Nephron (organoid): ENCODE measurements at regions not wholly inside any gene's neighbourhood (a gene's known extent, or its start where the extent isn't known, plus 50 kb on each side); places are given as distances from the start of the nearest gene placed in this dataset.
"Not testable (repeated sequence)": the region's sequence is repeated elsewhere in the genome, so short reads cannot be mapped to it uniquely, and the experiment has no call there.

Source experiments
- H3K27ac Mint-ChIP-seq, 3 experiments: 2 replicates each; pipeline ENCODE4 v1.8.0; 2020; ENCODE audit warnings: mixed read lengths in 3 of 3, mild to moderate bottlenecking in 2 of 3, moderate library complexity in 1 of 3
- H3K27me3 Mint-ChIP-seq: 2 replicates; pipeline ENCODE4 v1.8.0; 2021; ENCODE audit warnings: low read depth, mild to moderate bottlenecking, moderate library complexity, mixed read lengths
- H3K36me3 Mint-ChIP-seq: 2 replicates; pipeline ENCODE4 v1.8.0; 2020; ENCODE audit warnings: low read depth, mixed read lengths
- H3K4me1 Mint-ChIP-seq: 2 replicates; pipeline ENCODE4 v1.8.0; 2020; ENCODE audit warnings: mixed read lengths
- H3K4me3 Mint-ChIP-seq, 3 experiments: 2 replicates each; pipeline ENCODE4 v1.8.0; 2020; ENCODE audit warnings: mild to moderate bottlenecking in 3 of 3, mixed read lengths in 3 of 3, moderate library complexity in 2 of 3
- H3K9me3 Mint-ChIP-seq: 2 replicates; pipeline ENCODE4 v1.8.0; 2020; ENCODE audit warnings: mixed read lengths
- TF ChIP-seq, protein P1 (sequence below), 3 experiments: fragments of 200-600 bp; sonication (generic); IDR thresholded peaks; one replicate each; pipeline ENCODE4 v1.5.0; 2021; ENCODE audit warnings: antibody characterized with exemption in 3 of 3; ENCODE audit not compliant: unreplicated experiment in 3 of 3

DNA sequence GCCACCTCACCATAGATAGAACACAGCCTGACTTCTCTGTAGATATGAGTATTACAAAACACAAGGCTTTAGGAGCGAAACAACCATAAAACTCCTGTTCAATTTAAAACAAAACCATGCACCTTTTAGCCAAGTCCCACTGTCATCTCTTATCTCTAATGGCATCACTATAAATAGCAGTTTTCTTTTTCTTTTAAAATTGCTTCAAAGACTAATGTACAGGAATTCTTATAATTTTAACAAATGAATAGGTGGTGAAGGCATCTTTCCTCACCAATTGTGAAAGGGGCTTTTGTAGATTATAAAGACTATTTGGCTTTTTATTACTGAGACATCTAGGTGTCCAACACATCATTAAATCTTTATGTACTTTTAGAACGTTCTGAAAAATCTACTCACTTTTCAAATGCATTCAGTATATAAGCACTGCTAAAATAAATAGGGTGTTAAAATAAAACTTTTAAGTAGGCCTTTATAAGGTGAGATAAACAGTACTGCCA, 205.7 kb upstream of the GRM3 start:
- Mint-ChIP-seq H3K4me3 (no peak overlapping the region), H3K4me1 (no peaks in the 10 kb centered on the region), H3K27me3 (no peaks in the 10 kb centered on the region), H3K9me3 (no peaks in the 10 kb centered on the region), H3K36me3 (no peaks in the 10 kb centered on the region), H3K27ac (no peak overlapping the region)
- TF ChIP-seq, protein P1, sequence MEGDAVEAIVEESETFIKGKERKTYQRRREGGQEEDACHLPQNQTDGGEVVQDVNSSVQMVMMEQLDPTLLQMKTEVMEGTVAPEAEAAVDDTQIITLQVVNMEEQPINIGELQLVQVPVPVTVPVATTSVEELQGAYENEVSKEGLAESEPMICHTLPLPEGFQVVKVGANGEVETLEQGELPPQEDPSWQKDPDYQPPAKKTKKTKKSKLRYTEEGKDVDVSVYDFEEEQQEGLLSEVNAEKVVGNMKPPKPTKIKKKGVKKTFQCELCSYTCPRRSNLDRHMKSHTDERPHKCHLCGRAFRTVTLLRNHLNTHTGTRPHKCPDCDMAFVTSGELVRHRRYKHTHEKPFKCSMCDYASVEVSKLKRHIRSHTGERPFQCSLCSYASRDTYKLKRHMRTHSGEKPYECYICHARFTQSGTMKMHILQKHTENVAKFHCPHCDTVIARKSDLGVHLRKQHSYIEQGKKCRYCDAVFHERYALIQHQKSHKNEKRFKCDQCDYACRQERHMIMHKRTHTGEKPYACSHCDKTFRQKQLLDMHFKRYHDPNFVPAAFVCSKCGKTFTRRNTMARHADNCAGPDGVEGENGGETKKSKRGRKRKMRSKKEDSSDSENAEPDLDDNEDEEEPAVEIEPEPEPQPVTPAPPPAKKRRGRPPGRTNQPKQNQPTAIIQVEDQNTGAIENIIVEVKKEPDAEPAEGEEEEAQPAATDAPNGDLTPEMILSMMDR (IDR thresholded peaks at IDR 0.05; ENCODE audit: unreplicated experiment in 3 of 3), result no peak

GRCh38 chr7:86431761-86432160, 211.9 kb upstream of the GRM3 start:
- no peaks in the 10 kb centered on the region for H3K27me3 Mint-ChIP-seq
- H3K4me1 Mint-ChIP-seq, result no peaks in the 10 kb centered on the region
- TF ChIP-seq, protein P1 (IDR thresholded peaks at IDR 0.05; ENCODE audit: unreplicated experiment in 3 of 3), result no peak
- no peak overlapping the region for H3K4me3 Mint-ChIP-seq
- H3K9me3 Mint-ChIP-seq, result no peaks in the 10 kb centered on the region
- no peak overlapping the region for H3K27ac Mint-ChIP-seq
- no peaks in the 10 kb centered on the region for H3K36me3 Mint-ChIP-seq

DNA sequence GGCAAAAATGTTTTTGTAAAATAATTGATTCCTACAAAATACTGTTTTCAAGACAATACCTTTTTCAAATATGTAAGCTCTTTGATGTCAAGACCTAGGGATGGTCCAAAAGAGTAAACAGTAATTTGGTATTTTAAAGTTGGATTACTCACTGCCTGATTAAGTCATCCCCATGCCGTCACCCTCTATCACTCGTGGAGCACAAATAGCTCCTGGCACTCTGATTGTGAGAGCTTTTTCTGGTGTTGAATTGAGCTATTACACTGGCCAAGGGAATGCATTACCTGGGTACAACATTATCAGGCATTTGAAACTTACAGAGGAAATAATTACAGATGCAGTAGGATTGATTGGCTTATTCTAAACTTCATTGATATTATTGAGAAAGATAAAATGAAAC, 231.9 kb upstream of the GRM3 start:
- TF ChIP-seq, protein P1 (IDR thresholded peaks at IDR 0.05; ENCODE audit: unreplicated experiment in 3 of 3), result no peak
- Mint-ChIP-seq H3K36me3 (no peaks in the 10 kb centered on the region), H3K9me3 (no peaks in the 10 kb centered on the region), H3K27ac (no peak overlapping the region), H3K4me1 (no peaks in the 10 kb centered on the region), H3K27me3 (no peaks in the 10 kb centered on the region), H3K4me3 (no peak overlapping the region)

GRCh38 chr7:86407291-86407690, 236.4 kb upstream of the GRM3 start:
- no peaks in the 10 kb centered on the region for H3K9me3 Mint-ChIP-seq
- H3K27ac Mint-ChIP-seq, result no peak overlapping the region
- H3K4me3 Mint-ChIP-seq, result no peak overlapping the region
- H3K36me3 Mint-ChIP-seq, result no peaks in the 10 kb centered on the region
- TF ChIP-seq, protein P1 (IDR thresholded peaks at IDR 0.05; ENCODE audit: unreplicated experiment in 3 of 3), result no peak
- no peaks in the 10 kb centered on the region for H3K27me3 Mint-ChIP-seq
- H3K4me1 Mint-ChIP-seq, result no peaks in the 10 kb centered on the region

GRCh38 chr7:86391813-86392212, 251.9 kb upstream of the GRM3 start:
- Mint-ChIP-seq H3K27me3 (no peaks in the 10 kb centered on the region), H3K4me3 (no peak overlapping the region), H3K36me3 (no peaks in the 10 kb centered on the region), H3K4me1 (no peaks in the 10 kb centered on the region), H3K9me3 (peaks cover 5% of the 10 kb centered on the region), H3K27ac (no peak overlapping the region)
- TF ChIP-seq, protein P1 (IDR thresholded peaks at IDR 0.05; ENCODE audit: unreplicated experiment in 3 of 3), result no peak

DNA sequence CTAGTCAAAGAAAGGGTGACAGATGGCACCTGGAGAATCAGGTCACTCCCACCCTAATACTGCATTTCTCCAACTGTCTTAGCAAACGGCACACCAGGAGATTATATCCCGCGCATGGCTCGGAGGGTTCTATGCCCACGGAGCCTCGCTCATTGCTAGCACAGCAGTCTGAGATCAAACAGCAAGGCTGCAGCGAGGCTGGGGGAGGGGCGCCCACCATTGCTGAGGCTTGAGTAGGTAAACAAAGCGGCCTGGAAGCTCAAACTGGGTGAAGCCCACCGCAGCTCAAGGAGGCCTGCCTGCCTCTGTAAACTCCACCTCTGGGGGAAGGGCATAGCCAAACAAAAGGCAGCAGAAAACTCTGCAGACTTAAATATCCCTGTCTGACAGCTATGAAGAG, 268.1 kb upstream of the GRM3 start:
- not testable (repeated sequence) for H3K4me1 Mint-ChIP-seq, H3K27ac Mint-ChIP-seq, H3K36me3 Mint-ChIP-seq, H3K27me3 Mint-ChIP-seq, H3K4me3 Mint-ChIP-seq
- peaks cover 11% of the 10 kb centered on the region for H3K9me3 Mint-ChIP-seq
